ENCODE measurements at regions not wholly inside any gene's neighbourhood (a gene's known extent, or its start where the extent isn't known, plus 50 kb on each side); places are given as distances from the start of the nearest gene placed in this dataset.

GRCh38 chrX:43087830-43088229 is 309.9 kb upstream of the PPP1R2C start:
- H2BK12ac ChIP-seq (ENCODE audit: low read depth, low read length): no peak overlapping the region
- CTCF ChIA-PET (ENCODE audit: partially characterized antibody): interaction anchor here (0.7 kb wide), 1 partner anchor 808 kb away, joined by 3 read pairs; no protein-coding TSS in a partner anchor
- no peak overlapping the region for H3K27ac ChIP-seq (ENCODE audit: low read depth, low read length)
- H4K8ac ChIP-seq (ENCODE audit: extremely low read depth, insufficient read depth, low read length): no peak overlapping the region
- no peak overlapping the region for H3K4ac ChIP-seq (replicated peaks; ENCODE audit: insufficient read length, low read depth, low read length)
- H3K18ac ChIP-seq (ENCODE audit: extremely low read depth, low read length): no peak overlapping the region
- H2BK20ac ChIP-seq (ENCODE audit: low read length): no peak overlapping the region
- H3K36me3 ChIP-seq (ENCODE audit: control insufficient read depth in 2 of 4, insufficient read depth in 4 of 4, low read length in 3 of 4): no peaks in the 10 kb centered on the region
- H3K23ac ChIP-seq (ENCODE audit: insufficient read length): no peak overlapping the region
- H3K9ac ChIP-seq (replicated peaks in 1 of 4; ENCODE audit: extremely low read depth in 1 of 4, low read depth in 3 of 4, low read length in 3 of 4): no peak overlapping the region
- peaks cover 4 to 9% of the 10 kb centered on the region in 2 experiments; a peak in 2 of 4 replicates for H3K9me3 ChIP-seq (ENCODE audit: insufficient read depth in 2 of 2, low read depth in 1 of 2, low read length in 1 of 2)
- no peak overlapping the region for H3K56ac ChIP-seq (replicated peaks; ENCODE audit: insufficient read length, low read depth, low read length)
- no peak overlapping the region for H4K5ac ChIP-seq (ENCODE audit: insufficient read length, low read depth, low read length)
- no peaks in the 10 kb centered on the region for H3K23me2 ChIP-seq (ENCODE audit: low read depth, low read length)
- DNase-seq (ENCODE audit: low read depth in 1 of 2, low spot score in 2 of 2) (no peak), FAIRE-seq (no peak)
- no peaks in the 10 kb centered on the region for H3K79me2 ChIP-seq (ENCODE audit: control insufficient read depth in 1 of 2, insufficient read depth in 2 of 2, low read length in 2 of 2)
- H3K4me3 ChIP-seq (ENCODE audit: extremely low read depth in 1 of 4, insufficient read depth in 2 of 4, low read depth in 3 of 4, low read length in 4 of 4): no peak overlapping the region
- no peak overlapping the region for H4K91ac ChIP-seq (replicated peaks; ENCODE audit: insufficient read length, low read length)
- no peaks in the 10 kb centered on the region for H3K4me1 ChIP-seq (replicated peaks in 1 of 4; ENCODE audit: control insufficient read depth in 3 of 4, insufficient read depth in 4 of 4, low read length in 3 of 4)
- no peak overlapping the region for H2AK5ac ChIP-seq (ENCODE audit: low read depth, low read length)
- no peak overlapping the region for H2BK5ac ChIP-seq (ENCODE audit: low read depth, low read length)
- H3K27me3 ChIP-seq (replicated peaks in 1 of 4; ENCODE audit: control insufficient read depth in 3 of 4, extremely low read depth in 1 of 4, insufficient read depth in 3 of 4, low read length in 3 of 4): no peaks in the 10 kb centered on the region
- POLR2A ChIA-PET (ENCODE audit: partially characterized antibody): no interaction called here
- no peak overlapping the region for H2BK15ac ChIP-seq (ENCODE audit: low read length)
- H4K20me1 ChIP-seq (replicated peaks in 1 of 2; ENCODE audit: control insufficient read depth in 1 of 2, insufficient read depth in 2 of 2, low read length in 2 of 2): no peaks in the 10 kb centered on the region
- TF ChIP-seq ASH2L (IDR thresholded peaks at IDR 0.05; ENCODE audit: low read length): no peak
- TF ChIP-seq TCF12 (IDR thresholded peaks at IDR 0.05; ENCODE audit: low read depth, low read length): no peak
- TF ChIP-seq PHF8 (conservative IDR thresholded peaks at IDR 0.05; ENCODE audit: low read depth, low read length): no peak
- H3K4me2 ChIP-seq (ENCODE audit: insufficient read depth in 1 of 2, low read depth in 2 of 2, low read length in 2 of 2): no peak overlapping the region
- H3K79me1 ChIP-seq (ENCODE audit: low read depth, low read length): no peaks in the 10 kb centered on the region
- H3K14ac ChIP-seq (ENCODE audit: insufficient read length): no peak overlapping the region
- H2AFZ ChIP-seq (ENCODE audit: low read length): no peak overlapping the region
- no peak overlapping the region for H2BK120ac ChIP-seq (replicated peaks; ENCODE audit: low read depth, low read length)
